ENCODE measurements at regions not wholly inside any gene's neighbourhood (a gene's known extent, or its start where the extent isn't known, plus 50 kb on each side); places are given as distances from the start of the nearest gene placed in this dataset.

GRCh38 chr5:52708463-52708862 lies 79.3 kb upstream of the ITGA1 start:
- TF ChIP-seq CTCF (conservative IDR thresholded peaks at IDR 0.05) = no peak
- Mint-ChIP-seq H3K4me3 (no peak overlapping the region), H3K9me3 (no peaks in the 10 kb centered on the region), H3K27me3 (ENCODE audit: insufficient read depth) (no peaks in the 10 kb centered on the region), H3K27ac (no peak overlapping the region), H3K4me1 (no peaks in the 10 kb centered on the region), H3K36me3 (ENCODE audit: low read depth) (no peaks in the 10 kb centered on the region)
- WGBS, 2 experiments (ENCODE audit: insufficient coverage in 1 of 2, insufficient read length in 1 of 2) = 57% methylated on average over 1 of the region's 1 CpG; no CpG with 5 or more reads in 1 of the 2 experiments
- Histone ChIP-seq H3K9ac (ENCODE audit: extremely low read depth, low read length, poor library complexity, severe bottlenecking) (no peak overlapping the region), H3K27me3 (ENCODE audit: control insufficient read depth, insufficient read depth, low read length, poor library complexity, severe bottlenecking) (no peaks in the 10 kb centered on the region), H3K27ac (ENCODE audit: low read depth, low read length) (no peak overlapping the region), H3K4me3 (ENCODE audit: low read length) (no peak overlapping the region), H3K36me3 (ENCODE audit: control insufficient read depth, insufficient read depth, low read length) (no peaks in the 10 kb centered on the region), H3K4me1 (ENCODE audit: control insufficient read depth, insufficient read depth, low read length) (peaks cover 6% of the 10 kb centered on the region), H3K9me3 (ENCODE audit: control insufficient read depth, low read length) (no peaks in the 10 kb centered on the region)
- no peak for DNase-seq

- H3K4me1 ChIP-seq (ENCODE audit: control insufficient read depth, insufficient read depth, low read length) = peaks cover 6% of the 10 kb centered on the region
- no peak for DNase-seq
- no peaks in the 10 kb centered on the region for H3K36me3 Mint-ChIP-seq (ENCODE audit: low read depth)
- H3K4me3 ChIP-seq (ENCODE audit: low read length) = no peak overlapping the region
- H3K27ac Mint-ChIP-seq = no peak overlapping the region
- no peak overlapping the region for H3K9ac ChIP-seq (ENCODE audit: extremely low read depth, low read length, poor library complexity, severe bottlenecking)
- H3K36me3 ChIP-seq (ENCODE audit: control insufficient read depth, insufficient read depth, low read length) = no peaks in the 10 kb centered on the region
- no peak overlapping the region for H3K27ac ChIP-seq (ENCODE audit: low read depth, low read length)
- 82 to 85% methylated on average over 2 to 6 of the region's 6 CpGs for WGBS, 2 experiments (ENCODE audit: insufficient coverage in 1 of 2, insufficient read length in 1 of 2)
- H3K9me3 Mint-ChIP-seq = no peaks in the 10 kb centered on the region
- H3K27me3 ChIP-seq (ENCODE audit: control insufficient read depth, insufficient read depth, low read length, poor library complexity, severe bottlenecking) = no peaks in the 10 kb centered on the region
- H3K9me3 ChIP-seq (ENCODE audit: control insufficient read depth, low read length) = no peaks in the 10 kb centered on the region
- no peak overlapping the region for H3K4me3 Mint-ChIP-seq
- no peaks in the 10 kb centered on the region for H3K27me3 Mint-ChIP-seq (ENCODE audit: insufficient read depth)
- H3K4me1 Mint-ChIP-seq = no peaks in the 10 kb centered on the region
- no peak for TF ChIP-seq CTCF (conservative IDR thresholded peaks at IDR 0.05)
Observed at GRCh38 chr5:52709167-52709925, 78.4 kb upstream of the ITGA1 start.

GRCh38 chr5:52710310-52710971 lies 77.3 kb upstream of the ITGA1 start:
- Histone ChIP-seq H3K9ac (ENCODE audit: extremely low read depth, low read length, poor library complexity, severe bottlenecking) (no peak overlapping the region), H3K36me3 (ENCODE audit: control insufficient read depth, insufficient read depth, low read length) (no peaks in the 10 kb centered on the region), H3K9me3 (ENCODE audit: control insufficient read depth, low read length) (no peaks in the 10 kb centered on the region), H3K4me1 (ENCODE audit: control insufficient read depth, insufficient read depth, low read length) (peaks cover 6% of the 10 kb centered on the region), H3K27me3 (ENCODE audit: control insufficient read depth, insufficient read depth, low read length, poor library complexity, severe bottlenecking) (no peaks in the 10 kb centered on the region), H3K4me3 (ENCODE audit: low read length) (no peak overlapping the region), H3K27ac (ENCODE audit: low read depth, low read length) (no peak overlapping the region)
- Mint-ChIP-seq H3K36me3 (ENCODE audit: low read depth) (no peaks in the 10 kb centered on the region), H3K4me3 (no peak overlapping the region), H3K9me3 (no peaks in the 10 kb centered on the region), H3K27ac (no peak overlapping the region), H3K27me3 (ENCODE audit: insufficient read depth) (no peaks in the 10 kb centered on the region), H3K4me1 (no peaks in the 10 kb centered on the region)
- 83 to 87% methylated on average over 2 of the region's 2 CpGs for WGBS, 2 experiments (ENCODE audit: insufficient coverage in 1 of 2, insufficient read length in 1 of 2)
- DNase-seq = no peak
- no peak for TF ChIP-seq CTCF (conservative IDR thresholded peaks at IDR 0.05)
